Heart left ventricle (tissue), 16 donors: ENCODE measurements at regions not wholly inside any gene's neighbourhood (a gene's known extent, or its start where the extent isn't known, plus 50 kb on each side); places are given as distances from the start of the nearest gene placed in this dataset.
"Not testable (repeated sequence)": the region's sequence is repeated elsewhere in the genome, so short reads cannot be mapped to it uniquely, and the experiment has no call there.

ENCODE experiments used
- ATAC-seq, 4 donors: fragments of 200-7000 bp; cut with Tn5 transposase; one replicate each; pipeline ENCODE4 v1.9.1; 2020 to 2022; ENCODE audit warnings: moderate library complexity in 4 of 4, mild to moderate bottlenecking in 3 of 4, moderate number of reproducible peaks in 1 of 4
- DNase-seq, 5 donors: peaks; one replicate each; pipeline ENCODE4 v3.0.0-alpha.2; 2020
- H3K27ac ChIP-seq, 12 donors: fragments of 200-600 bp; sonication (generic) in 4 of 12; one replicate each; pipeline versions ENCODE4 v1.5.0 to v1.8.0; 2016 to 2022; ENCODE audit warnings: mild to moderate bottlenecking in 2 of 12
- H3K27me3 ChIP-seq, 9 donors: fragments of 200-600 bp; sonication (generic) in 2 of 9; one replicate each; pipeline versions ENCODE4 v1.5.1 to v1.8.0; 2016 to 2022; ENCODE audit warnings: mild to moderate bottlenecking in 3 of 9
- H3K36me3 ChIP-seq, 9 donors: fragments of 200-600 bp; sonication (generic) in 2 of 9; one replicate each; pipeline versions ENCODE4 v1.5.0 to v1.8.0; 2018 to 2022; ENCODE audit warnings: mild to moderate bottlenecking in 2 of 9
- H3K4me1 ChIP-seq, 12 donors: fragments of 200-600 bp; sonication (generic) in 4 of 12; one replicate each; pipeline versions ENCODE4 v1.5.0 to v1.8.0; 2016 to 2022; ENCODE audit warnings: mild to moderate bottlenecking in 3 of 12
- H3K4me3 ChIP-seq, 12 donors: fragments of 200-600 bp; sonication (generic) in 4 of 12; one replicate each; pipeline versions ENCODE4 v1.5.0 to v1.8.0; 2017 to 2022; ENCODE audit warnings: mild to moderate bottlenecking in 9 of 12, moderate library complexity in 4 of 12
- H3K9me3 ChIP-seq, 12 donors: fragments of 200-600 bp; sonication (generic) in 4 of 12; one replicate each; pipeline versions ENCODE4 v1.5.0 to v1.8.0; 2016 to 2022; ENCODE audit warnings: mild to moderate bottlenecking in 1 of 12
- CTCF ChIP-seq, 12 donors: fragments of 200-600 bp; sonication (generic) in 4 of 12; IDR thresholded peaks; one replicate each; pipeline versions ENCODE4 v1.5.0 to v1.8.0; 2018 to 2022; ENCODE audit warnings: antibody characterized with exemption in 12 of 12, mild to moderate bottlenecking in 5 of 12
- POLR2A ChIP-seq, 2 donors: fragments of 450-650 bp; IDR thresholded peaks; one replicate each; pipeline ENCODE4 v1.6.1; 2017; ENCODE audit warnings: antibody characterized with exemption in 2 of 2, mild to moderate bottlenecking in 2 of 2, moderate library complexity in 2 of 2
- WGBS, 4 donors: extraction: QIAGEN DNeasy Blood & Tissue Kit in 2 of 4; methylation state at CpG; one replicate each; pipeline versions ENCODE4 v1.1.5 to v1.1.7; 2013 to 2018; 5-methylcytosine and 5-hydroxymethylcytosine counted together
- intact Hi-C, 10 donors: fragments of 100-400 bp; cut with DNase I; formaldehyde crosslinking; loops; one replicate each; pipeline versions ENCODE4 v1.11.1 to v1.14.2; 2022
- donor health status: ischemic (EF 13 %, LVEDD 7.1; RV severe dilation, severe dysfunction).
- donor health status: healthy with polysubstance abuse.
- donor health status: DM: no; HTN: yes; CAD: no.
- donor health status: DM: no; HTN: no; CAD: no.
- donor health status: ischemic (EF 25% LVEDD 6.9; RV normal size, moderate dysfunction).
- donor health status: ischemic (EF 25% LVEDD 5.7; RV mildly dilated, moderate dysfunction).
- donor health status: healthy.
- donor health status: DM: yes; HTN: yes; CAD: no.
- donor health status: ischemic (EF 35%, LVEDD 5.7; RV mildly dilated, moderate dysfunction).
- donor health status: nonischemic (EF 11% LVEDD 7.7; RV severe dilation, severe dysfunction).
- donor health status: DM: yes; HTN: yes; CAD: no.
- donor health status: PGD.
- donor health status: ischemic (EF 29% LVEDD 5.4; RV normal size, mild dysfunction).
- donor health status: nonischemic (EF 23%, LVEDD 6.1; RV moderate dilation, normal function).

GRCh38 chr5:111962906-111963305, 205.9 kb upstream of the NREP start:
- no peak for DNase-seq
- ATAC-seq = no peak
- intact Hi-C loops = no loop called here
- 96 to 100% (median 97%) methylated on average over 8 to 9 of the region's 9 CpGs for WGBS, 4 donors
- H3K4me3 ChIP-seq = no peak overlapping the region
- no peaks in the 10 kb centered on the region for H3K9me3 ChIP-seq
- no peaks in the 10 kb centered on the region for H3K27me3 ChIP-seq
- H3K36me3 ChIP-seq = no peaks in the 10 kb centered on the region
- H3K27ac ChIP-seq = no peak overlapping the region
- peaks cover 0 to 6% (median 0%) of the 10 kb centered on the region in 12 donors for H3K4me1 ChIP-seq
- no peak for TF ChIP-seq POLR2A (IDR thresholded peaks at IDR 0.05)
- no peak for TF ChIP-seq CTCF (IDR thresholded peaks at IDR 0.05)

- Histone ChIP-seq H3K4me1 (peaks cover 0 to 6% (median 0%) of the 10 kb centered on the region in 12 donors), H3K36me3 (no peaks in the 10 kb centered on the region), H3K27ac (no peak overlapping the region), H3K9me3 (no peaks in the 10 kb centered on the region), H3K4me3 (no peak overlapping the region), H3K27me3 (no peaks in the 10 kb centered on the region)
- intact Hi-C loops = no loop called here
- ATAC-seq = peak in 3 of 4 donors; percentile 55 to 72 (median 65)
- DNase-seq = no peak
- 13 to 26% (median 22%) methylated on average over 1 of the region's 1 CpG for WGBS, 4 donors
- TF ChIP-seq CTCF (IDR thresholded peaks at IDR 0.05) (no peak), POLR2A (IDR thresholded peaks at IDR 0.05) (no peak)
These were observed 204.9 kb upstream of the NREP start for GRCh38 chr5:111961862-111962261.

- 67 to 79% (median 71%) methylated on average over 2 of the region's 2 CpGs for WGBS, 4 donors
- Histone ChIP-seq H3K27me3 (no peaks in the 10 kb centered on the region), H3K36me3 (no peaks in the 10 kb centered on the region), H3K9me3 (no peaks in the 10 kb centered on the region), H3K27ac (no peak overlapping the region), H3K4me3 (no peak overlapping the region), H3K4me1 (peaks cover 0 to 6% (median 0%) of the 10 kb centered on the region in 12 donors)
- TF ChIP-seq CTCF (IDR thresholded peaks at IDR 0.05) = no peak
- intact Hi-C loops = no loop called here
- ATAC-seq (no peak), DNase-seq (no peak)
These were observed 203.7 kb upstream of the NREP start for GRCh38 chr5:111960476-111961215.

GRCh38 chr5:111958851-111959250, 201.9 kb upstream of the NREP start:
- intact Hi-C loops = no loop called here
- Histone ChIP-seq H3K36me3 (no peaks in the 10 kb centered on the region), H3K4me3 (no peak overlapping the region), H3K4me1 (peaks cover 0 to 12% (median 0%) of the 10 kb centered on the region in 12 donors), H3K27ac (no peak overlapping the region), H3K27me3 (no peaks in the 10 kb centered on the region), H3K9me3 (no peaks in the 10 kb centered on the region)
- TF ChIP-seq POLR2A (IDR thresholded peaks at IDR 0.05) (no peak), CTCF (IDR thresholded peaks at IDR 0.05) (no peak)
- ATAC-seq (no peak), DNase-seq (no peak)
- 80 to 83% (median 82%) methylated on average over 1 of the region's 1 CpG for WGBS, 4 donors

- ATAC-seq, H3K27ac ChIP-seq, H3K27me3 ChIP-seq, H3K4me3 ChIP-seq, DNase-seq, intact Hi-C loops, H3K9me3 ChIP-seq, H3K36me3 ChIP-seq: not testable (repeated sequence)
- H3K4me1 ChIP-seq = peaks cover 0 to 11% (median 0%) of the 10 kb centered on the region in 12 donors
- WGBS, 4 donors = 95 to 97% (median 97%) methylated on average over 3 of the region's 3 CpGs
These were observed 199.8 kb upstream of the NREP start for GRCh38 chr5:111956765-111957164.
